ENCODE measurements at regions not wholly inside any gene's neighbourhood (a gene's known extent, or its start where the extent isn't known, plus 50 kb on each side); places are given as distances from the start of the nearest gene placed in this dataset.

GRCh38 chr13:85535316-85536084 is 263.7 kb downstream of the SLITRK6 start:
- no peak for DNase-seq

- no peak for DNase-seq
These were observed 265.3 kb downstream of the SLITRK6 start for GRCh38 chr13:85533911-85534310.

GRCh38 chr13:85529218-85529594 is 270.0 kb downstream of the SLITRK6 start:
- DNase-seq = no peak

- DNase-seq = no peak
These were observed 270.6 kb downstream of the SLITRK6 start for GRCh38 chr13:85528491-85529217.

GRCh38 chr13:85527316-85527715 is 271.9 kb downstream of the SLITRK6 start:
- no peak for DNase-seq

GRCh38 chr13:85525411-85525810 is 273.8 kb downstream of the SLITRK6 start:
- no peak for DNase-seq

- no peak for DNase-seq
These were observed 277.6 kb downstream of the SLITRK6 start for GRCh38 chr13:85521657-85522056.

GRCh38 chr13:85520445-85520844 is 278.8 kb downstream of the SLITRK6 start:
- DNase-seq = no peak

- no peak for DNase-seq
These were observed 279.9 kb downstream of the SLITRK6 start for GRCh38 chr13:85519363-85519762.

- DNase-seq = no peak
These were observed 286.8 kb downstream of the SLITRK6 start for GRCh38 chr13:85512421-85512820.

GRCh38 chr13:85509512-85509911 is 289.7 kb downstream of the SLITRK6 start:
- DNase-seq = no peak

- no peak for DNase-seq
These were observed 290.4 kb downstream of the SLITRK6 start for GRCh38 chr13:85508683-85509329.

- DNase-seq = no peak
These were observed 295.4 kb downstream of the SLITRK6 start for GRCh38 chr13:85503797-85504196.

- no peak for DNase-seq
These were observed 297.6 kb downstream of the SLITRK6 start for GRCh38 chr13:85501616-85502015.

- DNase-seq = no peak
These were observed 298.4 kb downstream of the SLITRK6 start for GRCh38 chr13:85500696-85501256.

- no peak for DNase-seq
These were observed 300.4 kb downstream of the SLITRK6 start for GRCh38 chr13:85498774-85499173.

GRCh38 chr13:85497652-85498051 is 301.6 kb downstream of the SLITRK6 start:
- no peak for DNase-seq

GRCh38 chr13:85492283-85492682 is 306.9 kb downstream of the SLITRK6 start:
- DNase-seq = no peak

GRCh38 chr13:85486663-85487062 is 312.6 kb downstream of the SLITRK6 start:
- no peak for DNase-seq

GRCh38 chr13:85473144-85473543 is 326.1 kb downstream of the SLITRK6 start:
- no peak for DNase-seq

GRCh38 chr13:85469320-85469719 is 329.9 kb downstream of the SLITRK6 start:
- no peak for DNase-seq

GRCh38 chr13:85462792-85463425 is 336.3 kb downstream of the SLITRK6 start:
- DNase-seq = no peak

GRCh38 chr13:85461621-85462020 is 337.6 kb downstream of the SLITRK6 start:
- DNase-seq = no peak

Measured in stimulated activated CD4-positive, alpha-beta T cell treated with anti-CD3 and anti-CD28 coated beads, Interleukin-15, amount 100 ng/mL, for 24 hours (primary cell).